Tibial nerve (tissue), 4 donors: ENCODE measurements at regions not wholly inside any gene's neighbourhood (a gene's known extent, or its start where the extent isn't known, plus 50 kb on each side); places are given as distances from the start of the nearest gene placed in this dataset.

Experiments used
- DNase-seq, 2 donors: peaks; one replicate each; pipeline ENCODE4 v3.0.0-alpha.2; 2019; ENCODE audit warnings: low spot score in 2 of 2
- H3K27ac ChIP-seq, 4 donors: fragments of 200-600 bp; sonication (generic) in 3 of 4; one replicate each; pipeline ENCODE4 v1.5.1; 2017 to 2019; ENCODE audit warnings: mild to moderate bottlenecking in 1 of 4
- H3K27me3 ChIP-seq, 2 donors: fragments of 200-600 bp; sonication (generic) in 1 of 2; one replicate each; pipeline versions ENCODE4 v1.5.1 to v1.6.0; 2017 to 2019
- H3K36me3 ChIP-seq, 3 donors: fragments of 200-600 bp; sonication (generic); one replicate each; pipeline ENCODE4 v1.5.1; 2018 to 2019
- H3K4me1 ChIP-seq, 4 donors: fragments of 200-600 bp; sonication (generic) in 3 of 4; one replicate each; pipeline ENCODE4 v1.5.1; 2017 to 2019
- H3K4me3 ChIP-seq, 4 donors: fragments of 200-600 bp; sonication (generic) in 3 of 4; one replicate each; pipeline ENCODE4 v1.5.1; 2017 to 2019; ENCODE audit warnings: mild to moderate bottlenecking in 1 of 4, moderate library complexity in 1 of 4
- H3K9me3 ChIP-seq, 4 donors: fragments of 200-600 bp; sonication (generic) in 3 of 4; one replicate each; pipeline ENCODE4 v1.5.1; 2017 to 2019
- EP300 ChIP-seq, 2 donors: sonication (generic); formaldehyde crosslinking; IDR thresholded peaks; one replicate each; pipeline ENCODE4 v1.6.1; 2017; ENCODE audit warnings: antibody characterized with exemption in 2 of 2, mild to moderate bottlenecking in 1 of 2
- POLR2A ChIP-seq, 2 donors: fragments of 450-650 bp; IDR thresholded peaks; one replicate each; pipeline ENCODE4 v1.6.1; 2017; ENCODE audit warnings: antibody characterized with exemption in 2 of 2, mild to moderate bottlenecking in 2 of 2, moderate library complexity in 2 of 2
- WGBS, 2 donors: methylation state at CpG; one replicate each; pipeline ENCODE4 v1.1.5; 2018; 5-methylcytosine and 5-hydroxymethylcytosine counted together
- TF ChIP-seq, protein P1 (sequence below), 5 experiments: fragments of 200-600 bp in 3 of 5; fragments of 450-650 bp in 2 of 5; sonication (generic) in 3 of 5; IDR thresholded peaks; one replicate each; pipeline ENCODE4 v1.5.1; 2016 to 2019; ENCODE audit warnings: antibody characterized with exemption in 5 of 5, mild to moderate bottlenecking in 3 of 5, moderate library complexity in 2 of 5

DNA sequence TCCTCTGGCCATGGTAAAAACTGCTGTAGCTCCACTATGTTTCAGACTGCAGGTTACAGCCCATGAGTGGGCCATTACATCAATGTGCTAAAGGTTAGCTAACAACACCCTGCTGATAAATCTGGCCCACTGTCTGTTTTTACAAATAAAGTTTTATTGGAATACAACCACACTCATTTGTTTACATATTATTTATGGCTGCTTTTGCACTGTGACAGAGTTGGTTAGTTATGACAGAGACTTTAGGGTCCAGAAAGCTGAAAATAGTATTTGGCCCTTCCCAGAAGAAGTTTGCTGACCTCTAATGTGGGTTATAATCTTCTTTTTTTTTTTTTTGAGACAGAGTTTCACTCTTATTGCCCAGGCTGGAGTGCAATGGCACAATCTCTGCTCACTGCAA lies 134.2 kb upstream of the PWP1 start:
- TF ChIP-seq, protein P1, sequence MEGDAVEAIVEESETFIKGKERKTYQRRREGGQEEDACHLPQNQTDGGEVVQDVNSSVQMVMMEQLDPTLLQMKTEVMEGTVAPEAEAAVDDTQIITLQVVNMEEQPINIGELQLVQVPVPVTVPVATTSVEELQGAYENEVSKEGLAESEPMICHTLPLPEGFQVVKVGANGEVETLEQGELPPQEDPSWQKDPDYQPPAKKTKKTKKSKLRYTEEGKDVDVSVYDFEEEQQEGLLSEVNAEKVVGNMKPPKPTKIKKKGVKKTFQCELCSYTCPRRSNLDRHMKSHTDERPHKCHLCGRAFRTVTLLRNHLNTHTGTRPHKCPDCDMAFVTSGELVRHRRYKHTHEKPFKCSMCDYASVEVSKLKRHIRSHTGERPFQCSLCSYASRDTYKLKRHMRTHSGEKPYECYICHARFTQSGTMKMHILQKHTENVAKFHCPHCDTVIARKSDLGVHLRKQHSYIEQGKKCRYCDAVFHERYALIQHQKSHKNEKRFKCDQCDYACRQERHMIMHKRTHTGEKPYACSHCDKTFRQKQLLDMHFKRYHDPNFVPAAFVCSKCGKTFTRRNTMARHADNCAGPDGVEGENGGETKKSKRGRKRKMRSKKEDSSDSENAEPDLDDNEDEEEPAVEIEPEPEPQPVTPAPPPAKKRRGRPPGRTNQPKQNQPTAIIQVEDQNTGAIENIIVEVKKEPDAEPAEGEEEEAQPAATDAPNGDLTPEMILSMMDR (IDR thresholded peaks at IDR 0.05) = no peak
- TF ChIP-seq EP300 (IDR thresholded peaks at IDR 0.05) (no peak), POLR2A (IDR thresholded peaks at IDR 0.05) (no peak)
- Histone ChIP-seq H3K36me3 (no peaks in the 10 kb centered on the region), H3K4me3 (no peak overlapping the region), H3K4me1 (no peaks in the 10 kb centered on the region), H3K9me3 (peaks cover 0 to 16% (median 0%) of the 10 kb centered on the region in 4 donors), H3K27me3 (no peaks in the 10 kb centered on the region), H3K27ac (no peak overlapping the region)
- no peak for DNase-seq

DNA sequence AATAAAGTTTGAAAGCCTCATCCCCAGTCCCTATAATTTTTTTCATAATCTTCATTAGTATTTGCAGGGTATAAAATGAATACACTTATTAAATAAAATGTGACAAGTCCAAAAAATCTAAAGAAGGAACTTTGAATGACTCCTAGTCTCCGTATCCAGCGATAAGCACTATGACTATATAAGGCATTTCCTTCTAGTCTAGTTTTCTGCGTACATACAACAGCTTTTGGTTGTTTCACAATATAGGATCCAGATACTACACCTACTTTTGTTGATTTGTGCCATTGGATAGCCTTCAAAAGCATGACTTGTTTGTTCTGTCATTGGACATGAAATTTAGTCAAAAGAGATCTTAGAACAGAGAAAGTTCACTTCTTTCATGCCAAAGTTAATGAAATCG lies 133.3 kb upstream of the PWP1 start:
- H3K27me3 ChIP-seq = no peaks in the 10 kb centered on the region
- H3K4me1 ChIP-seq = no peaks in the 10 kb centered on the region
- WGBS, 2 donors = 83% methylated on average over 4 of the region's 4 CpGs
- H3K9me3 ChIP-seq = peaks cover 0 to 16% (median 0%) of the 10 kb centered on the region in 4 donors
- DNase-seq = no peak
- H3K36me3 ChIP-seq = no peaks in the 10 kb centered on the region
- TF ChIP-seq EP300 (IDR thresholded peaks at IDR 0.05) (no peak), POLR2A (IDR thresholded peaks at IDR 0.05) (no peak)
- H3K4me3 ChIP-seq = no peak overlapping the region
- no peak overlapping the region for H3K27ac ChIP-seq

DNA sequence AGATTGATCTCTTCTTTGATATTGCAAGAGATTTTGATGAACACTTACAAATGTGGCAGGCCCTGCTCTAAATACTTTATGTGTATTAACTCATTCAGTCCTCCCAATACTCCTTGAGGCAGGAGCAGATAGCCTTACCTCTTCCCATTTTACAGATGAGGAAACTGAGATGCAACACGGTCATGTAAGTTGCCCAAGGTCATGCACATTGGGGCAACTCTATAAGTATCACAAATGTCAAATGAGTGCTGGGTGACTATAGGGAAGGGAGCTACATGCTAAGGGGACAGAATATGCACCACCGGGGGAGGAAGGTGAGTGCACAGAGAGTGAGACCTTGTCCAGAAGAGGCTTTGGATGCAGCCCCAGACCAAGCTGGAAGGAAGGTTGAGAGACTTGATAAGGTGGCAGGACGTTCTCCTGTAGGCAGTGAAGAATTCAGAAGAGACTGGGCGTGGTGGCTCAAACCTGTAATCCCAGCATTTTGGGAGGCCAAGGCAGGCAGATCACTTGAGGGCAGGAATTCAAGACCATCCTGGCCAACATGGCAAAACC lies 132.3 kb upstream of the PWP1 start:
- peaks cover 0 to 16% (median 0%) of the 10 kb centered on the region in 4 donors for H3K9me3 ChIP-seq
- H3K4me3 ChIP-seq = no peak overlapping the region
- H3K27ac ChIP-seq = no peak overlapping the region
- no peak for DNase-seq
- TF ChIP-seq EP300 (IDR thresholded peaks at IDR 0.05) = no peak
- no peak for TF ChIP-seq POLR2A (IDR thresholded peaks at IDR 0.05)
- TF ChIP-seq, protein P1 (IDR thresholded peaks at IDR 0.05) = no peak
- WGBS, 2 donors = 82 to 88% methylated on average over 4 of the region's 4 CpGs
- H3K36me3 ChIP-seq = no peaks in the 10 kb centered on the region
- H3K27me3 ChIP-seq = no peaks in the 10 kb centered on the region
- no peaks in the 10 kb centered on the region for H3K4me1 ChIP-seq

- 62 to 64% methylated on average over 4 of the region's 4 CpGs for WGBS, 2 donors
- no peak for DNase-seq
These were observed 130.7 kb upstream of the PWP1 start for GRCh38 chr12:107554941-107555340.

DNA sequence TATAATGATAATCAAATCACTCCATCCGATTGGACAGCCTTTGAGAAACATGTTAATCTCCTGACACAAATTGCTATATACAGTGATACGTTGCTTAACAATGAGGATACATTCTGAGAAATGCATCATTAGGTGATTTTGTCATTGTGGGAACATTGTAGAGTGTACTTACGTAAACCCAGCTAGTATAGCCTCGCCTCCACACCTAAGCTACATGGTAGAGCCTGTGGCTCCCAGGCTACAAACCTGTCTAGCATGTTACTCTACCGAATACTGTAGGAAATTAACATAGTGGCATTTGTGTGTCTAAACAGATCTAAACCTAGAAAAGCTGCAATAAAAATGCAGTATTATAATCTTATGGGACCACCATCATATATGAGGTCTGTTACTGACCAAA lies 128.6 kb upstream of the PWP1 start:
- no peaks in the 10 kb centered on the region for H3K9me3 ChIP-seq
- H3K27ac ChIP-seq = no peak overlapping the region
- H3K4me1 ChIP-seq = no peaks in the 10 kb centered on the region
- no peak for TF ChIP-seq POLR2A (IDR thresholded peaks at IDR 0.05)
- TF ChIP-seq EP300 (IDR thresholded peaks at IDR 0.05) = no peak
- TF ChIP-seq, protein P1 (IDR thresholded peaks at IDR 0.05) = no peak
- WGBS, 2 donors = 82 to 93% methylated on average over 5 of the region's 5 CpGs
- no peak overlapping the region for H3K4me3 ChIP-seq
- no peak for DNase-seq
- no peaks in the 10 kb centered on the region for H3K27me3 ChIP-seq
- H3K36me3 ChIP-seq = no peaks in the 10 kb centered on the region

More at GRCh38 chr12:107554941-107555340, 130.7 kb upstream of the PWP1 start:
- no peak overlapping the region for H3K4me3 ChIP-seq
- peaks cover 0 to 2% (median 0%) of the 10 kb centered on the region in 4 donors for H3K9me3 ChIP-seq
- TF ChIP-seq POLR2A (IDR thresholded peaks at IDR 0.05) = no peak
- TF ChIP-seq, protein P1 (IDR thresholded peaks at IDR 0.05) = no peak
- no peak for TF ChIP-seq EP300 (IDR thresholded peaks at IDR 0.05)
- no peaks in the 10 kb centered on the region for H3K27me3 ChIP-seq
- H3K4me1 ChIP-seq = no peaks in the 10 kb centered on the region
- H3K36me3 ChIP-seq = no peaks in the 10 kb centered on the region
- H3K27ac ChIP-seq = no peak overlapping the region
